CD8-positive, alpha-beta memory T cell (primary cell): ENCODE measurements at regions not wholly inside any gene's neighbourhood (a gene's known extent, or its start where the extent isn't known, plus 50 kb on each side); places are given as distances from the start of the nearest gene placed in this dataset.
"Not testable (repeated sequence)": the region's sequence is repeated elsewhere in the genome, so short reads cannot be mapped to it uniquely, and the experiment has no call there.

Source experiments
- CTCF ChIA-PET: fragments of 350-600 bp; sonication (Branson Sonifier 250); formaldehyde crosslinking; loops from one replicate; lab custom pipeline; 2021; ENCODE audit warnings: antibody characterized with exemption; lab: Charles Lee
- POLR2A ChIA-PET: fragments of 350-600 bp; sonication (Branson Sonifier 250); formaldehyde crosslinking; loops from one replicate; lab custom pipeline; 2021; ENCODE audit warnings: antibody characterized with exemption; lab: Charles Lee
- DNase-seq, 5 donors: peaks; one replicate each; pipeline versions ENCODE4 v3.0.0 to v3.0.0-alpha.2; 2020 to 2022; ENCODE audit warnings: mixed read lengths in 1 of 5
- H3K27ac ChIP-seq: one replicate; pipeline ENCODE4 v1.7.0; 2013; ENCODE audit warnings: low read depth, mild to moderate bottlenecking, low read length, moderate library complexity
- H3K27me3 ChIP-seq: 2 replicates; pipeline ENCODE4 v1.7.0; 2013; ENCODE audit warnings: low read length, mild to moderate bottlenecking; ENCODE audit not compliant: insufficient read depth, poor library complexity, severe bottlenecking
- H3K36me3 ChIP-seq: 2 replicates; pipeline ENCODE4 v1.7.0; 2013; ENCODE audit warnings: mild to moderate bottlenecking, low read length, moderate library complexity; ENCODE audit not compliant: insufficient read depth
- H3K4me1 ChIP-seq: 2 replicates; pipeline ENCODE4 v1.7.0; 2013; ENCODE audit warnings: mild to moderate bottlenecking, low read length, moderate library complexity; ENCODE audit not compliant: insufficient read depth
- H3K4me3 ChIP-seq: 2 replicates; pipeline ENCODE4 v1.7.0; 2013; ENCODE audit warnings: mild to moderate bottlenecking, low read length
- H3K9me3 ChIP-seq: 2 replicates; pipeline ENCODE4 v1.7.0; 2013; ENCODE audit warnings: mild to moderate bottlenecking, low read length
- H3K27ac Mint-ChIP-seq, 8 donors: one replicate each; pipeline ENCODE4 v1.8.0; 2020 to 2021; ENCODE audit warnings: mixed read lengths in 8 of 8, mild to moderate bottlenecking in 6 of 8, inconsistent platforms in 3 of 8, moderate library complexity in 3 of 8
- H3K27me3 Mint-ChIP-seq, 2 donors: one replicate each; pipeline ENCODE4 v1.8.0; 2020 to 2021; ENCODE audit warnings: mixed read lengths in 2 of 2, mild to moderate bottlenecking in 1 of 2, moderate library complexity in 1 of 2
- H3K36me3 Mint-ChIP-seq, 3 donors: one replicate each; pipeline ENCODE4 v1.8.0; 2020 to 2021; ENCODE audit warnings: mixed read lengths in 3 of 3, inconsistent platforms in 1 of 3, mild to moderate bottlenecking in 1 of 3
- H3K4me1 Mint-ChIP-seq, 3 donors: one replicate each; pipeline ENCODE4 v1.8.0; 2020 to 2021; ENCODE audit warnings: mixed read lengths in 3 of 3, inconsistent platforms in 1 of 3, mild to moderate bottlenecking in 1 of 3
- H3K4me3 Mint-ChIP-seq, 7 donors: one replicate each; pipeline ENCODE4 v1.8.0; 2020 to 2021; ENCODE audit warnings: mixed read lengths in 7 of 7, mild to moderate bottlenecking in 6 of 7, moderate library complexity in 4 of 7, inconsistent platforms in 2 of 7
- H3K9me3 Mint-ChIP-seq, 5 donors: one replicate each; pipeline ENCODE4 v1.8.0; 2020 to 2022; ENCODE audit warnings: mixed read lengths in 5 of 5, mild to moderate bottlenecking in 3 of 5, moderate library complexity in 2 of 5, inconsistent platforms in 1 of 5

GRCh38 chr18:57882465-57882864 lies 79.3 kb upstream of the ATP8B1 start:
- Mint-ChIP-seq H3K9me3 (peaks cover 0 to 2% (median 0%) of the 10 kb centered on the region in 5 donors), H3K27me3 (peaks cover 3 to 9% of the 10 kb centered on the region in 2 donors), H3K27ac (no peak overlapping the region), H3K4me1 (no peaks in the 10 kb centered on the region), H3K4me3 (no peak overlapping the region), H3K36me3 (no peaks in the 10 kb centered on the region)
- DNase-seq: no peak
- Histone ChIP-seq H3K4me1 (no peaks in the 10 kb centered on the region), H3K9me3 (no peaks in the 10 kb centered on the region), H3K36me3 (no peaks in the 10 kb centered on the region), H3K4me3 (no peak overlapping the region), H3K27me3 (no peaks in the 10 kb centered on the region), H3K27ac (no peak overlapping the region)
- POLR2A ChIA-PET: no interaction called here
- CTCF ChIA-PET: interaction anchor here (0.7 to 1.6 kb wide), 4 partner anchors 9 to 239 kb away, joined by 3 to 9 read pairs (median 3); no protein-coding TSS in a partner anchor

GRCh38 chr18:57881818-57882413 lies 78.8 kb upstream of the ATP8B1 start:
- H3K27ac ChIP-seq: no peak overlapping the region
- H3K27me3 ChIP-seq: no peaks in the 10 kb centered on the region
- Mint-ChIP-seq H3K4me3 (peak overlapping the region in 1 of 7 donors; percentile 75), H3K27me3 (peaks cover 3 to 14% of the 10 kb centered on the region in 2 donors), H3K36me3 (no peaks in the 10 kb centered on the region), H3K9me3 (peaks cover 0 to 4% (median 0%) of the 10 kb centered on the region in 5 donors), H3K4me1 (no peaks in the 10 kb centered on the region), H3K27ac (no peak overlapping the region)
- no peaks in the 10 kb centered on the region for H3K9me3 ChIP-seq
- H3K4me3 ChIP-seq: no peak overlapping the region
- peak; percentile 4 to 48 (median 14) for DNase-seq
- CTCF ChIA-PET: interaction anchor here (0.7 to 1.6 kb wide), 4 partner anchors 9 to 240 kb away, joined by 3 to 9 read pairs (median 3); no protein-coding TSS in a partner anchor
- no peaks in the 10 kb centered on the region for H3K4me1 ChIP-seq
- POLR2A ChIA-PET: no interaction called here
- no peaks in the 10 kb centered on the region for H3K36me3 ChIP-seq

- H3K27ac Mint-ChIP-seq, H3K4me1 Mint-ChIP-seq, H3K36me3 ChIP-seq, H3K9me3 Mint-ChIP-seq, DNase-seq, H3K27me3 ChIP-seq, H3K4me1 ChIP-seq, H3K4me3 ChIP-seq, H3K36me3 Mint-ChIP-seq, CTCF ChIA-PET, H3K27ac ChIP-seq, POLR2A ChIA-PET, H3K9me3 ChIP-seq, H3K4me3 Mint-ChIP-seq: not testable (repeated sequence)
- peaks cover 3 to 19% of the 10 kb centered on the region in 2 donors for H3K27me3 Mint-ChIP-seq
Observed at GRCh38 chr18:57879924-57880323, 76.8 kb upstream of the ATP8B1 start.

GRCh38 chr18:57869221-57869620 lies 66.1 kb upstream of the ATP8B1 start:
- ChIA-PET CTCF (no interaction called here), POLR2A (no interaction called here)
- Mint-ChIP-seq H3K4me1 (no peaks in the 10 kb centered on the region), H3K27ac (no peak overlapping the region), H3K9me3 (peaks cover 10 to 23% (median 18%) of the 10 kb centered on the region in 5 donors), H3K4me3 (no peak overlapping the region), H3K27me3 (peaks cover 0 to 17% of the 10 kb centered on the region in 2 donors), H3K36me3 (no peaks in the 10 kb centered on the region)
- Histone ChIP-seq H3K4me1 (no peaks in the 10 kb centered on the region), H3K9me3 (no peaks in the 10 kb centered on the region), H3K36me3 (no peaks in the 10 kb centered on the region), H3K4me3 (no peak overlapping the region), H3K27ac (no peak overlapping the region), H3K27me3 (no peaks in the 10 kb centered on the region)
- DNase-seq: no peak

- Mint-ChIP-seq H3K36me3 (no peaks in the 10 kb centered on the region), H3K4me1 (no peaks in the 10 kb centered on the region), H3K27ac (no peak overlapping the region), H3K4me3 (no peak overlapping the region), H3K27me3 (peaks cover 2 to 20% of the 10 kb centered on the region in 2 donors), H3K9me3 (peaks cover 1 to 9% (median 5%) of the 10 kb centered on the region in 5 donors)
- Histone ChIP-seq H3K4me1 (no peaks in the 10 kb centered on the region), H3K9me3 (no peaks in the 10 kb centered on the region), H3K4me3 (no peak overlapping the region), H3K27me3 (no peaks in the 10 kb centered on the region), H3K36me3 (no peaks in the 10 kb centered on the region), H3K27ac (no peak overlapping the region)
- CTCF ChIA-PET: no interaction called here
- DNase-seq: no peak
- POLR2A ChIA-PET: no interaction called here
Observed at GRCh38 chr18:57866355-57866754, 63.2 kb upstream of the ATP8B1 start.

- H3K4me1 Mint-ChIP-seq: no peaks in the 10 kb centered on the region
- H3K27me3 Mint-ChIP-seq: peaks cover 2 to 20% of the 10 kb centered on the region in 2 donors
- no peaks in the 10 kb centered on the region for H3K36me3 Mint-ChIP-seq
- no peak overlapping the region for H3K27ac Mint-ChIP-seq
- Histone ChIP-seq H3K4me1 (no peaks in the 10 kb centered on the region), H3K36me3 (no peaks in the 10 kb centered on the region), H3K4me3 (no peak overlapping the region), H3K9me3 (no peaks in the 10 kb centered on the region), H3K27ac (no peak overlapping the region), H3K27me3 (no peaks in the 10 kb centered on the region)
- DNase-seq: no peak
- peaks cover 0 to under 1% (median 0%) of the 10 kb centered on the region in 5 donors for H3K9me3 Mint-ChIP-seq
- POLR2A ChIA-PET: no interaction called here
- H3K4me3 Mint-ChIP-seq: no peak overlapping the region
- CTCF ChIA-PET: no interaction called here
Observed at GRCh38 chr18:57864615-57865121, 61.6 kb upstream of the ATP8B1 start.

- Mint-ChIP-seq H3K4me3 (no peak overlapping the region), H3K4me1 (no peaks in the 10 kb centered on the region), H3K27ac (no peak overlapping the region), H3K36me3 (no peaks in the 10 kb centered on the region), H3K27me3 (peaks cover 2 to 20% of the 10 kb centered on the region in 2 donors), H3K9me3 (no peaks in the 10 kb centered on the region)
- H3K4me3 ChIP-seq: no peak overlapping the region
- no peaks in the 10 kb centered on the region for H3K4me1 ChIP-seq
- POLR2A ChIA-PET: no interaction called here
- no peaks in the 10 kb centered on the region for H3K27me3 ChIP-seq
- no peaks in the 10 kb centered on the region for H3K9me3 ChIP-seq
- CTCF ChIA-PET: no interaction called here
- H3K27ac ChIP-seq: no peak overlapping the region
- no peaks in the 10 kb centered on the region for H3K36me3 ChIP-seq
- DNase-seq: no peak
Observed at GRCh38 chr18:57863706-57864105, 60.6 kb upstream of the ATP8B1 start.

- Histone ChIP-seq H3K4me1 (no peaks in the 10 kb centered on the region), H3K27ac (no peak overlapping the region), H3K36me3 (no peaks in the 10 kb centered on the region), H3K27me3 (no peaks in the 10 kb centered on the region), H3K9me3 (no peaks in the 10 kb centered on the region), H3K4me3 (no peak overlapping the region)
- CTCF ChIA-PET: interaction anchor here (1.3 to 1.5 kb wide), 2 partner anchors 9 kb away, joined by 3 to 4 read pairs; no protein-coding TSS in a partner anchor
- Mint-ChIP-seq H3K27ac (no peak overlapping the region), H3K36me3 (no peaks in the 10 kb centered on the region), H3K9me3 (no peaks in the 10 kb centered on the region), H3K27me3 (peaks cover 3 to 4% of the 10 kb centered on the region in 2 donors), H3K4me3 (no peak overlapping the region), H3K4me1 (no peaks in the 10 kb centered on the region)
- no peak for DNase-seq
- POLR2A ChIA-PET: no interaction called here
Observed at GRCh38 chr18:57859314-57859713, 56.2 kb upstream of the ATP8B1 start.
